Mammary epithelial cell (primary cell): ENCODE measurements at regions not wholly inside any gene's neighbourhood (a gene's known extent, or its start where the extent isn't known, plus 50 kb on each side); places are given as distances from the start of the nearest gene placed in this dataset.

ENCODE experiments used
- EZH2 ChIP-seq: IDR thresholded peaks from 2 replicates; pipeline ENCODE4 v1.6.1; 2012; ENCODE audit warnings: low read length, inconsistent platforms, borderline replicate concordance
- TF ChIP-seq, protein P1 (sequence below), 2 donors: IDR thresholded peaks in 1 of 2; conservative IDR thresholded peaks in 1 of 2; 2 replicates each; pipeline ENCODE4 v1.5.1; 2011 to 2012; ENCODE audit warnings: inconsistent platforms in 2 of 2, low read length in 2 of 2, mild to moderate bottlenecking in 2 of 2, control low read depth in 1 of 2, low read depth in 1 of 2; ENCODE audit not compliant: insufficient read depth in 1 of 2; ENCODE audit errors: extremely low read depth in 1 of 2

GRCh38 chr3:118400886-118401285 lies 633.8 kb downstream of the IGSF11 start:
- TF ChIP-seq, protein P1, sequence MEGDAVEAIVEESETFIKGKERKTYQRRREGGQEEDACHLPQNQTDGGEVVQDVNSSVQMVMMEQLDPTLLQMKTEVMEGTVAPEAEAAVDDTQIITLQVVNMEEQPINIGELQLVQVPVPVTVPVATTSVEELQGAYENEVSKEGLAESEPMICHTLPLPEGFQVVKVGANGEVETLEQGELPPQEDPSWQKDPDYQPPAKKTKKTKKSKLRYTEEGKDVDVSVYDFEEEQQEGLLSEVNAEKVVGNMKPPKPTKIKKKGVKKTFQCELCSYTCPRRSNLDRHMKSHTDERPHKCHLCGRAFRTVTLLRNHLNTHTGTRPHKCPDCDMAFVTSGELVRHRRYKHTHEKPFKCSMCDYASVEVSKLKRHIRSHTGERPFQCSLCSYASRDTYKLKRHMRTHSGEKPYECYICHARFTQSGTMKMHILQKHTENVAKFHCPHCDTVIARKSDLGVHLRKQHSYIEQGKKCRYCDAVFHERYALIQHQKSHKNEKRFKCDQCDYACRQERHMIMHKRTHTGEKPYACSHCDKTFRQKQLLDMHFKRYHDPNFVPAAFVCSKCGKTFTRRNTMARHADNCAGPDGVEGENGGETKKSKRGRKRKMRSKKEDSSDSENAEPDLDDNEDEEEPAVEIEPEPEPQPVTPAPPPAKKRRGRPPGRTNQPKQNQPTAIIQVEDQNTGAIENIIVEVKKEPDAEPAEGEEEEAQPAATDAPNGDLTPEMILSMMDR (conservative IDR thresholded peaks at IDR 0.05 in 1 of 2, IDR thresholded peaks at IDR 0.05 in 1 of 2; ENCODE audit: extremely low read depth in 1 of 2, insufficient read depth in 1 of 2, low read depth in 1 of 2, low read length in 2 of 2), result no peak
- no peak for TF ChIP-seq EZH2
